Muscle of leg (tissue), 3 donors: ENCODE measurements at regions not wholly inside any gene's neighbourhood (a gene's known extent, or its start where the extent isn't known, plus 50 kb on each side); places are given as distances from the start of the nearest gene placed in this dataset.

Experiments
- DNase-seq: peaks from one replicate; pipeline ENCODE4 v3.0.0; 2013
- H3K27ac ChIP-seq: one replicate; pipeline ENCODE4 v1.5.1; 2013; ENCODE audit warnings: mild to moderate bottlenecking, low read length, control low read depth
- H3K27me3 ChIP-seq: one replicate; pipeline ENCODE4 v1.6.1; 2013; ENCODE audit warnings: low read length; ENCODE audit not compliant: control insufficient read depth, insufficient read depth
- H3K36me3 ChIP-seq: one replicate; pipeline ENCODE4 v1.6.1; 2013; ENCODE audit warnings: low read length; ENCODE audit not compliant: control insufficient read depth, insufficient read depth
- H3K4me1 ChIP-seq: one replicate; pipeline ENCODE4 v1.6.1; 2013; ENCODE audit warnings: low read length; ENCODE audit not compliant: control insufficient read depth, insufficient read depth
- H3K4me3 ChIP-seq: one replicate; pipeline ENCODE4 v1.5.1; 2013; ENCODE audit warnings: low read length, control low read depth
- H3K9me3 ChIP-seq: replicated peaks from 2 replicates; pipeline ENCODE4 v1.6.1; 2013; ENCODE audit warnings: low read depth, low read length; ENCODE audit not compliant: control insufficient read depth
- WGBS: methylation state at CpG from one replicate; pipeline ENCODE4 v1.1.5; 2013; ENCODE audit warnings: missing lambda C conversion rate; ENCODE audit not compliant: insufficient coverage; 5-methylcytosine and 5-hydroxymethylcytosine counted together

- Histone ChIP-seq H3K27me3 (no peaks in the 10 kb centered on the region), H3K4me1 (no peaks in the 10 kb centered on the region), H3K4me3 (no peak overlapping the region), H3K9me3 (no peaks in the 10 kb centered on the region), H3K27ac (peak overlapping the region; percentile 66), H3K36me3 (no peaks in the 10 kb centered on the region)
- 0% methylated on average over 1 of the region's 4 CpGs for WGBS
- peak; percentile 84 for DNase-seq
Observed at GRCh38 chr4:147362938-147363337, 118.0 kb upstream of the EDNRA start.

DNA sequence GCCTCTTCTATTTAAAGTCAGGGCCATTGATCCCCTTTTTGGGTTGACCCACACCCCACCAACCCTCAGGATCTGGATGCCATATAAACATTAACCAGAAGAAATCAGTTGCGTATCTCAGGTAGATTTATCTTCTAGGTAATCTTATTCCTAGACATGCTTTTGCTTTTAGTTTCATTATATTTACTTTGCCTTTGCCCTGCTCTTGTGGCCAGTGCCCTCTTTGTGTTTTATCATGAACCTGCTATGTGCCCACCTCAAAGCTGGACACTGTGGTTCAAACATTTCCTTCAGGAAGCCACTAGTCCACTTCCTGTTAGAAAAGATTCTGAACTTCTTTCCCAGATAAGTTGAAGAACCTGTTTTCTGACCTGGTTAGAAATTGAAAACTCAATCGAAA, 117.4 kb upstream of the EDNRA start:
- peak overlapping the region; percentile 66 for H3K27ac ChIP-seq
- no peaks in the 10 kb centered on the region for H3K9me3 ChIP-seq

GRCh38 chr4:147365396-147365795, 115.5 kb upstream of the EDNRA start:
- WGBS = no CpG with 5 or more reads among the region's 3 CpGs
- Histone ChIP-seq H3K9me3 (no peaks in the 10 kb centered on the region), H3K27me3 (no peaks in the 10 kb centered on the region), H3K4me3 (no peak overlapping the region), H3K36me3 (no peaks in the 10 kb centered on the region), H3K27ac (no peak overlapping the region), H3K4me1 (no peaks in the 10 kb centered on the region)
- DNase-seq = no peak

More for the DNA sequence above, 117.4 kb upstream of the EDNRA start:
- H3K27me3 ChIP-seq = no peaks in the 10 kb centered on the region
- no peak for DNase-seq
- no peaks in the 10 kb centered on the region for H3K4me1 ChIP-seq
- H3K4me3 ChIP-seq = no peak overlapping the region
- no peaks in the 10 kb centered on the region for H3K36me3 ChIP-seq
- WGBS = no CpG with 5 or more reads among the region's 2 CpGs

- Histone ChIP-seq H3K9me3 (no peaks in the 10 kb centered on the region), H3K27me3 (no peaks in the 10 kb centered on the region), H3K27ac (no peak overlapping the region), H3K4me3 (no peak overlapping the region), H3K36me3 (no peaks in the 10 kb centered on the region), H3K4me1 (no peaks in the 10 kb centered on the region)
- DNase-seq = no peak
- no CpG with 5 or more reads among the region's 3 CpGs for WGBS
Observed at GRCh38 chr4:147366164-147366563, 114.7 kb upstream of the EDNRA start.

GRCh38 chr4:147367891-147368290, 113.0 kb upstream of the EDNRA start:
- DNase-seq = no peak
- H3K27ac ChIP-seq = no peak overlapping the region
- H3K4me3 ChIP-seq = no peak overlapping the region
- no peaks in the 10 kb centered on the region for H3K9me3 ChIP-seq
- H3K27me3 ChIP-seq = no peaks in the 10 kb centered on the region
- H3K4me1 ChIP-seq = no peaks in the 10 kb centered on the region
- no peaks in the 10 kb centered on the region for H3K36me3 ChIP-seq

- no peaks in the 10 kb centered on the region for H3K27me3 ChIP-seq
- H3K36me3 ChIP-seq = no peaks in the 10 kb centered on the region
- no peak overlapping the region for H3K4me3 ChIP-seq
- peak; percentile 32 for DNase-seq
- H3K4me1 ChIP-seq = no peaks in the 10 kb centered on the region
- no peaks in the 10 kb centered on the region for H3K9me3 ChIP-seq
- no peak overlapping the region for H3K27ac ChIP-seq
Observed at GRCh38 chr4:147368948-147369347, 111.9 kb upstream of the EDNRA start.

DNA sequence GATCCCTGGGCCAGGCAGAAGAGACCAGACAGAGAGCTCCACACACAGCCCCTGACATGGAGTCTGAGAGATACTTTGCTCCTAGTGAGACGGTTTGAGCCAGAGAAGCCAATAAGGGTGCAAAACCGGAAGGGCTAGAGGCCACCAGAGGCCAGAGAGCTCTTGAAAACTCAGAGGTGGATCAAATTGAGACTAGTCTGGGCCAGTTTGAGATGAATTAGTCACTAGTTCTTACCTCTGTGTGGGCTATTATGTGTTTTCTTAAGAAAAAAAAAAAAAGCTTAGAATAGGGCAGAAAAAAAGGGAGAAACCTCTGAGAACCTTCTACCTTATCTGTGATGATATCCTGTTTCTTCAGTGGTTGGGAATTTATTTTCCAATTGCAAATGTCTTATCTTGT, 110.4 kb upstream of the EDNRA start:
- no peak overlapping the region for H3K27ac ChIP-seq
- H3K27me3 ChIP-seq = no peaks in the 10 kb centered on the region
- no peak overlapping the region for H3K4me3 ChIP-seq
- no peaks in the 10 kb centered on the region for H3K4me1 ChIP-seq
- no peaks in the 10 kb centered on the region for H3K36me3 ChIP-seq
- DNase-seq = no peak
- no peaks in the 10 kb centered on the region for H3K9me3 ChIP-seq
- whole genome bisulfite sequencing = no CpG with 5 or more reads among the region's 2 CpGs

- no peak for DNase-seq
- Histone ChIP-seq H3K27ac (no peak overlapping the region), H3K27me3 (no peaks in the 10 kb centered on the region), H3K4me3 (no peak overlapping the region), H3K4me1 (no peaks in the 10 kb centered on the region), H3K9me3 (no peaks in the 10 kb centered on the region), H3K36me3 (no peaks in the 10 kb centered on the region)
- no CpG with 5 or more reads among the region's 2 CpGs for WGBS
Observed at GRCh38 chr4:147370881-147371280, 110.0 kb upstream of the EDNRA start.

- no peak overlapping the region for H3K4me3 ChIP-seq
- H3K4me1 ChIP-seq = no peaks in the 10 kb centered on the region
- H3K36me3 ChIP-seq = no peaks in the 10 kb centered on the region
- no peaks in the 10 kb centered on the region for H3K27me3 ChIP-seq
- no peak overlapping the region for H3K27ac ChIP-seq
- no peak for DNase-seq
- H3K9me3 ChIP-seq = no peaks in the 10 kb centered on the region
Observed at GRCh38 chr4:147371661-147372060, 109.2 kb upstream of the EDNRA start.

- no peaks in the 10 kb centered on the region for H3K9me3 ChIP-seq
- H3K36me3 ChIP-seq = no peaks in the 10 kb centered on the region
- 83% methylated on average over 1 of the region's 2 CpGs for WGBS
- no peaks in the 10 kb centered on the region for H3K27me3 ChIP-seq
- H3K27ac ChIP-seq = no peak overlapping the region
- H3K4me3 ChIP-seq = no peak overlapping the region
- DNase-seq = no peak
- H3K4me1 ChIP-seq = no peaks in the 10 kb centered on the region
Observed at GRCh38 chr4:147378780-147379179, 102.1 kb upstream of the EDNRA start.

DNA sequence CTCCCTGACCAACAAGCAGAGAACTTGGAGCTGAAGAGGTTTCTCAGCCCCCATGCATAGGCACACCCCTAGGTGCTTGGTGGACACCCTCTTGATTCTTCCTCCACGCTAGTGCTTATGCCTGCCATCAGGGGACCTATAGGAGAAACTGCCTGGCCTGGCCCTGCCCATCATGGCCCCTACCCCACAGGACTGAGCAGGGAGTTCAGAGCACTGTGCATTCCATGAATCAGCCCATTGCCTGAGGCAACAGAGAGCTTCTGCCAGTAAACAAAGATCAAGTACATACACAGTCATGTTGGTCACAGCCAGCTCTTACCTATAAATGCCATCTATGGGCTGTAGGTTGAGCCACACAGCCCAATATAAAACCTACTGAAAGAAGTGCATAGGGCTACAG, 99.1 kb upstream of the EDNRA start:
- H3K27me3 ChIP-seq = no peaks in the 10 kb centered on the region
- H3K4me3 ChIP-seq = no peak overlapping the region

More for the DNA sequence above, 99.1 kb upstream of the EDNRA start:
- H3K27ac ChIP-seq = no peak overlapping the region
- H3K4me1 ChIP-seq = no peaks in the 10 kb centered on the region
- no peaks in the 10 kb centered on the region for H3K9me3 ChIP-seq
- H3K36me3 ChIP-seq = no peaks in the 10 kb centered on the region
- WGBS = no CpG with 5 or more reads among the region's 1 CpG
- no peak for DNase-seq
